ENCODE measurements at regions not wholly inside any gene's neighbourhood (a gene's known extent, or its start where the extent isn't known, plus 50 kb on each side); places are given as distances from the start of the nearest gene placed in this dataset.

GRCh38 chr14:65332141-65332871 lies 80.2 kb upstream of the FUT8 start:
- no peak for DNase-seq
- ATAC-seq, result no peak
- intact Hi-C loops (cut with micrococcal nuclease), result no loop called here

GRCh38 chr14:65333943-65334687 lies 78.4 kb upstream of the FUT8 start:
- intact Hi-C loops (cut with micrococcal nuclease), result no loop called here
- peak; percentile 32 for DNase-seq
- ATAC-seq, result peak; percentile 36

GRCh38 chr14:65334765-65335410 lies 77.6 kb upstream of the FUT8 start:
- ATAC-seq, result no peak
- no peak for DNase-seq
- intact Hi-C loops (cut with micrococcal nuclease), result no loop called here

- no peak for DNase-seq
- ATAC-seq, result no peak
- intact Hi-C loops (cut with micrococcal nuclease), result no loop called here
These were observed 77.1 kb upstream of the FUT8 start for GRCh38 chr14:65335411-65335947.

- ATAC-seq (no peak), DNase-seq (no peak)
- intact Hi-C loops (cut with micrococcal nuclease), result no loop called here
These were observed 76.3 kb upstream of the FUT8 start for GRCh38 chr14:65336191-65336591.

GRCh38 chr14:65339866-65340265 lies 72.7 kb upstream of the FUT8 start:
- intact Hi-C loops (cut with micrococcal nuclease), result no loop called here
- DNase-seq (no peak), ATAC-seq (no peak)

- no peak for ATAC-seq
- DNase-seq, result no peak
- intact Hi-C loops (cut with micrococcal nuclease), result no loop called here
These were observed 68.5 kb upstream of the FUT8 start for GRCh38 chr14:65344011-65344410.

- ATAC-seq (no peak), DNase-seq (no peak)
- intact Hi-C loops (cut with micrococcal nuclease), result no loop called here
These were observed 67.3 kb upstream of the FUT8 start for GRCh38 chr14:65345266-65345665.

GRCh38 chr14:65346474-65346873 lies 66.1 kb upstream of the FUT8 start:
- DNase-seq, result no peak
- ATAC-seq, result no peak
- intact Hi-C loops (cut with micrococcal nuclease), result no loop called here

- peak; percentile 45 for DNase-seq
- intact Hi-C loops (cut with micrococcal nuclease), result no loop called here
- ATAC-seq, result peak; percentile 56
These were observed 65.6 kb upstream of the FUT8 start for GRCh38 chr14:65346895-65347294.

GRCh38 chr14:65348137-65348536 lies 64.4 kb upstream of the FUT8 start:
- peak; percentile 74 for ATAC-seq
- intact Hi-C loops (cut with micrococcal nuclease), result no loop called here
- peak; percentile 41 for DNase-seq

GRCh38 chr14:65349100-65349499 lies 63.4 kb upstream of the FUT8 start:
- DNase-seq (no peak), ATAC-seq (no peak)
- intact Hi-C loops (cut with micrococcal nuclease), result no loop called here

- intact Hi-C loops (cut with micrococcal nuclease), result no loop called here
- DNase-seq (no peak), ATAC-seq (no peak)
These were observed 60.9 kb upstream of the FUT8 start for GRCh38 chr14:65351493-65352194.

GRCh38 chr14:65352964-65353530 lies 59.5 kb upstream of the FUT8 start:
- DNase-seq, result no peak
- intact Hi-C loops (cut with micrococcal nuclease), result no loop called here
- no peak for ATAC-seq

- intact Hi-C loops (cut with micrococcal nuclease), result no loop called here
- ATAC-seq (no peak), DNase-seq (no peak)
These were observed 58.4 kb upstream of the FUT8 start for GRCh38 chr14:65354131-65354530.

- intact Hi-C loops (cut with micrococcal nuclease), result no loop called here
- no peak for DNase-seq
- peak; percentile 42 for ATAC-seq
These were observed 57.8 kb upstream of the FUT8 start for GRCh38 chr14:65354715-65355114.

GRCh38 chr14:65356327-65356836 lies 56.1 kb upstream of the FUT8 start:
- DNase-seq, result no peak
- ATAC-seq, result no peak
- intact Hi-C loops (cut with micrococcal nuclease), result no loop called here

- DNase-seq, result peak; percentile 42
- intact Hi-C loops (cut with micrococcal nuclease), result no loop called here
- peak; percentile 87 for ATAC-seq
These were observed 55.4 kb upstream of the FUT8 start for GRCh38 chr14:65357113-65357512.

- ATAC-seq (no peak), DNase-seq (no peak)
- intact Hi-C loops (cut with micrococcal nuclease), result no loop called here
These were observed 54.8 kb upstream of the FUT8 start for GRCh38 chr14:65357689-65358088.
